ENCODE measurements at regions not wholly inside any gene's neighbourhood (a gene's known extent, or its start where the extent isn't known, plus 50 kb on each side); places are given as distances from the start of the nearest gene placed in this dataset.
"Not testable (repeated sequence)": the region's sequence is repeated elsewhere in the genome, so short reads cannot be mapped to it uniquely, and the experiment has no call there.

DNA sequence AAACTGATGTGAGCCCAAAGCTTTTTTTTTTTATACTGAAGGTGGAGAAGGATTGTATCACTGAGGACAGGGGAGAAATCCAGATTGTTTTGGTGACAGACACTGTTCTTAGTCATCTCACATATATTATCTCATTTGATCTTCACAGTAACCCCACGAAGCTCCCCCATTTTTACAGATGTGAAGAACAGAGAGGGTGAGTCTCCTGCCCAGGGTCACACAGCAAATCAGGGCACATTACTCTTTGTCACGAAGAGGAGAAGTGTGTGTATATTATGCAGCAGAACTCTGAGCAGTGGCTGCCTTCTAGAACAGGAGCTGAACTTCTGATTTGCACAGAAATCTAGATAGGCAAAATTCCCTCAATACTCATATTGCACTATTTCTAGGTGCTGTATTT lies 504.3 kb downstream of the XYLT1 start:
- peaks cover 0 to 4% (median 0%) of the 10 kb centered on the region in 3 donors for H3K36me3 Mint-ChIP-seq
- H3K27ac ChIP-seq (ENCODE audit: low read depth, low read length): no peak overlapping the region
- H3K4me1 Mint-ChIP-seq: no peaks in the 10 kb centered on the region
- H3K27ac Mint-ChIP-seq: no peak overlapping the region
- POLR2A ChIA-PET: no interaction called here
- H3K9me3 Mint-ChIP-seq: peaks cover 0 to 1% (median 0%) of the 10 kb centered on the region in 5 donors
- H3K36me3 ChIP-seq (ENCODE audit: insufficient read depth, low read length): no peaks in the 10 kb centered on the region
- H3K27me3 ChIP-seq (ENCODE audit: insufficient read depth, low read length, poor library complexity, severe bottlenecking): no peaks in the 10 kb centered on the region
- H3K4me1 ChIP-seq (ENCODE audit: insufficient read depth, low read length): no peaks in the 10 kb centered on the region
- H3K27me3 Mint-ChIP-seq: peaks cover 4 to 22% of the 10 kb centered on the region in 2 donors
- CTCF ChIA-PET: no interaction called here
- H3K4me3 Mint-ChIP-seq: no peak overlapping the region
- H3K9me3 ChIP-seq (ENCODE audit: low read length): no peaks in the 10 kb centered on the region
- no peak overlapping the region for H3K4me3 ChIP-seq (ENCODE audit: low read length)
- DNase-seq: no peak

DNA sequence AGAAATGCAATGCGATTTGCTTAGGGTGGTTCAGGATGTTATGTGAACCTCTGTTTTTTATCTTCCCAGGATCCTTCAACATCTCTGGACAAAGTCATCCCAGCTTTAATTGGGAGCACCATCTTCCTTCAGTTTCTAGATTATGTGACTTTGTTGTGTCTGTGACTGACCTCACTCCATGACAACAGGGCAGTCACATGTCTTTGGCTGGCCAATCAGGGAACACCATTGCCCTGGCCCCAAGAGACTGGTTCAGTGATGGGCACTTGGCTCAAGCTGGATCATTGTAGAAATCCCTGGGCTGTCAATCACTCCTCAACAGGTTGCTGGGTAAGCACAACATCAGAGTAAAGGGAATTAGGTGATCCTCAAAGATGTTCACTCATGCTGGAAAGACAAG lies 499.7 kb downstream of the XYLT1 start:
- Histone ChIP-seq H3K4me1 (ENCODE audit: insufficient read depth, low read length) (no peaks in the 10 kb centered on the region), H3K9me3 (ENCODE audit: low read length) (no peaks in the 10 kb centered on the region), H3K27ac (ENCODE audit: low read depth, low read length) (no peak overlapping the region), H3K4me3 (ENCODE audit: low read length) (no peak overlapping the region), H3K27me3 (ENCODE audit: insufficient read depth, low read length, poor library complexity, severe bottlenecking) (no peaks in the 10 kb centered on the region), H3K36me3 (ENCODE audit: insufficient read depth, low read length) (no peaks in the 10 kb centered on the region)
- Mint-ChIP-seq H3K4me3 (no peak overlapping the region), H3K36me3 (peaks cover 0 to 9% (median 0%) of the 10 kb centered on the region in 3 donors), H3K27ac (no peak overlapping the region), H3K9me3 (peaks cover 0 to 1% (median 0%) of the 10 kb centered on the region in 5 donors), H3K27me3 (peaks cover 1 to 16% of the 10 kb centered on the region in 2 donors), H3K4me1 (no peaks in the 10 kb centered on the region)
- ChIA-PET POLR2A (no interaction called here), CTCF (no interaction called here)
- DNase-seq: no peak

DNA sequence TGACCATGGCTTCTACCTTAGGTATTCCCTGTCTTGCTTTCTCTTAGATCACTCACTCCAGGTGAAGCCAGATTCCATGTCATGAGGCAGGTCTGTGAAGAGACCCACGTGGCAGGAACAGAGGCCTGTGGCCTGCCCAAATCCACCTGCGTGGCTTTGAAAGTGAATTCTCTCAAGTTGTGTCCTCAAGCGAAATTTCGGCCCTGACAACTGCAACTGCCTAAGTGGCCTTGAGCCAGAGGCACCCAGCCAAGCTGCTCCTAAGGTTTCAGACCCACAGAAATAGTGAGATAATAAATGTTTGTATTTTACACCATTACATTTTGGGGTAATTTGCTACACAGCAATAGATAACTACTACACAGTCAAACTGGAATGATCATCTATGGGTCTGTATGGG lies 497.9 kb downstream of the XYLT1 start:
- Mint-ChIP-seq H3K4me1 (no peaks in the 10 kb centered on the region), H3K27me3 (peaks cover 1 to 14% of the 10 kb centered on the region in 2 donors), H3K27ac (no peak overlapping the region), H3K36me3 (peaks cover 0 to 9% (median 0%) of the 10 kb centered on the region in 3 donors), H3K4me3 (no peak overlapping the region), H3K9me3 (peaks cover 0 to 1% (median 0%) of the 10 kb centered on the region in 5 donors)
- Histone ChIP-seq H3K27ac (ENCODE audit: low read depth, low read length) (no peak overlapping the region), H3K36me3 (ENCODE audit: insufficient read depth, low read length) (no peaks in the 10 kb centered on the region), H3K4me1 (ENCODE audit: insufficient read depth, low read length) (no peaks in the 10 kb centered on the region), H3K27me3 (ENCODE audit: insufficient read depth, low read length, poor library complexity, severe bottlenecking) (no peaks in the 10 kb centered on the region), H3K9me3 (ENCODE audit: low read length) (no peaks in the 10 kb centered on the region), H3K4me3 (ENCODE audit: low read length) (no peak overlapping the region)
- POLR2A ChIA-PET: no interaction called here
- CTCF ChIA-PET: no interaction called here
- DNase-seq: no peak

DNA sequence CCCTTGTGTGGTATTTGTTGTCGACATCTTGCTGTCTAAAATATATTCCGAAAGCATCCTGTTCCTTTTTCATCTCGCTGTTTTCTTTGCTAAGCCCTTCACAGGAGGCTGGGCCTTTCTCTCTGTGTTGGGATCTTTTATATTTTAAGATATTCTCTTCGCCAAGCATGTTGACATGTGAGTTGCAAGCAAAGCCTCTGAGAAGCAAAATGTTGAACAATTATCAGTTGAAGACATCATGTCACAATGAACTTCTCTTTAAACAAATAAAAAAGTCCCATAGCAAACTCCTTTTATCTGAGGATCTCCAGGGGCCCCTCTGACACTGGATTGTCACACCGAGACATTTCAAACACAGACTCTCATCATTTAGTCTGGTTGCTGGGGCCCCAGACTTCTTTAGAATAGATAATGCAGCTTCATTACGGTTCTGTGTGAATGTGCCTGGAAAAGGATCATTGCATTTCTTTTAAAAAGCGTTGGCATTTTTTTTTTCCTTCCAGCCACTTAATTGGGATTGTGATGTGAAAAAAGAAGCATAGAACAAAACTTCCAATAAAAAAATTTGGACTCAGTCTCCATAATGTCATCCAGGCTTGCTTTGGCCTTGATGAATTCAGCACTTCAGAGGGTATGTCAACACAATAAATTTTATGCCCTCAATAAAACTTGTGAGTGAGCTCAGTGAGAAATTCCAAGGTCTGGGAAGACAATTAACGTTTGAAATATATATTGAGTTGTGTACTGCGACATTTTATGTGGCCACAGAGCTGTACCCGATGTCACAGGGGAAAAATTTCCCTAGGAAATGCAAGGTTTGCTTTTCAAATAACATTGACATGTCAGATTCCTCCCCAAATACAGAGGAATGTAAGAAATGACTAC lies 496.8 kb downstream of the XYLT1 start:
- H3K9me3 Mint-ChIP-seq: peaks cover 0 to 1% (median 0%) of the 10 kb centered on the region in 5 donors
- peaks cover 1 to 11% of the 10 kb centered on the region in 2 donors for H3K27me3 Mint-ChIP-seq

DNA sequence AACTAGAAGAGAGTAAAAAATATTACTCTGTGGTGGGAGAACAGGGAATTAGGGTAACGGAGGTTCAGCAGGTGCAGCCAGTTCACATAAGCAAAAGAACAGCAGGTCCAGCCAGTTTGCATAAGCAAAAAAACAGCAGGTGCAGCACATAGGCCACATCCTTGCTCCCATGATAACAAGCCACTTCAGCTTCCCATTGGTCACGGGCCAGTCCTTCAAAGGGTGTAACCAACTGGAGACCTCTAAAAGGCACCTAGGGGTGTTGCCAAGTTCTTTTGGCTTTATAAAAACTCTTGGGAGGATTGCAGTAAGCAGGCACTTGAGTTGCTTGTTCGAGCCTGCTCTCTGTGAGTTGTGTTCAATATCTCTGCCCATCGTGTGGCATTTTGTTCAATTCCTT lies 488.1 kb downstream of the XYLT1 start:
- H3K9me3 ChIP-seq (ENCODE audit: low read length): no peaks in the 10 kb centered on the region
- Mint-ChIP-seq H3K9me3 (no peaks in the 10 kb centered on the region), H3K27ac (no peak overlapping the region), H3K36me3 (peaks cover 0 to 6% (median 0%) of the 10 kb centered on the region in 3 donors), H3K4me3 (no peak overlapping the region), H3K4me1 (peaks cover 12 to 13% (median 13%) of the 10 kb centered on the region in 3 donors), H3K27me3 (no peaks in the 10 kb centered on the region)
- no peaks in the 10 kb centered on the region for H3K36me3 ChIP-seq (ENCODE audit: insufficient read depth, low read length)
- CTCF ChIA-PET: no interaction called here
- H3K4me3 ChIP-seq (ENCODE audit: low read length): no peak overlapping the region
- no peaks in the 10 kb centered on the region for H3K27me3 ChIP-seq (ENCODE audit: insufficient read depth, low read length, poor library complexity, severe bottlenecking)
- POLR2A ChIA-PET: no interaction called here
- no peak for DNase-seq
- no peak overlapping the region for H3K27ac ChIP-seq (ENCODE audit: low read depth, low read length)
- H3K4me1 ChIP-seq (ENCODE audit: insufficient read depth, low read length): no peaks in the 10 kb centered on the region

More for the DNA sequence above, 496.8 kb downstream of the XYLT1 start:
- Histone ChIP-seq H3K4me3 (ENCODE audit: low read length) (no peak overlapping the region), H3K27me3 (ENCODE audit: insufficient read depth, low read length, poor library complexity, severe bottlenecking) (no peaks in the 10 kb centered on the region), H3K4me1 (ENCODE audit: insufficient read depth, low read length) (no peaks in the 10 kb centered on the region), H3K36me3 (ENCODE audit: insufficient read depth, low read length) (no peaks in the 10 kb centered on the region), H3K27ac (ENCODE audit: low read depth, low read length) (no peak overlapping the region), H3K9me3 (ENCODE audit: low read length) (no peaks in the 10 kb centered on the region)
- no peak overlapping the region for H3K4me3 Mint-ChIP-seq
- peaks cover 0 to 9% (median 0%) of the 10 kb centered on the region in 3 donors for H3K36me3 Mint-ChIP-seq
- H3K4me1 Mint-ChIP-seq: no peaks in the 10 kb centered on the region
- no peak overlapping the region for H3K27ac Mint-ChIP-seq
- no peak for DNase-seq
- CTCF ChIA-PET: no interaction called here
- POLR2A ChIA-PET: no interaction called here

DNA sequence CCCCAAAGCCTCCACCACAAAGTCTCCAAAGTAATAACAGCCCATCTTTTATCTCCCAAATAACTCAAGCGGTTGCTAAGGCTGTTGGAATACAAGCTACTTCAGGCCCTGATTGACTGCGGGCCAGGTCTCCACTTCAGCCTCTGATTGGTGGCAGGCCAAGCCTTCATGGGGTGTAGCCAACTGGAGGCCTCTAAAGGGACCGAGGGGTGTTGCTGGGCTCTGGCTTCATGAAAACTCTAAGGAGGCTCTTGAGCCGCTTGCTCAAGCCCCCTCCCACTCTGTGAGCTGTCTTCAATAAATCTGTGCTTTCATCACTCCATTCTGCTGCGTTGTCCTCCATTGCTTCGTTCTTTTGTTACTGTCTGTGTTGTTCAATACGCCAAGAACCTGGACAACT lies 487.2 kb downstream of the XYLT1 start:
- no peak overlapping the region for H3K4me3 ChIP-seq (ENCODE audit: low read length)
- Mint-ChIP-seq H3K27ac (no peak overlapping the region), H3K4me1 (peaks cover 12 to 13% (median 13%) of the 10 kb centered on the region in 3 donors), H3K4me3 (no peak overlapping the region), H3K9me3 (no peaks in the 10 kb centered on the region), H3K36me3 (peaks cover 0 to 6% (median 0%) of the 10 kb centered on the region in 3 donors), H3K27me3 (no peaks in the 10 kb centered on the region)
- H3K4me1 ChIP-seq (ENCODE audit: insufficient read depth, low read length): no peaks in the 10 kb centered on the region
- POLR2A ChIA-PET: no interaction called here
- DNase-seq: no peak
- no peaks in the 10 kb centered on the region for H3K27me3 ChIP-seq (ENCODE audit: insufficient read depth, low read length, poor library complexity, severe bottlenecking)
- no peaks in the 10 kb centered on the region for H3K36me3 ChIP-seq (ENCODE audit: insufficient read depth, low read length)
- H3K9me3 ChIP-seq (ENCODE audit: low read length): no peaks in the 10 kb centered on the region
- CTCF ChIA-PET: no interaction called here
- H3K27ac ChIP-seq (ENCODE audit: low read depth, low read length): no peak overlapping the region

DNA sequence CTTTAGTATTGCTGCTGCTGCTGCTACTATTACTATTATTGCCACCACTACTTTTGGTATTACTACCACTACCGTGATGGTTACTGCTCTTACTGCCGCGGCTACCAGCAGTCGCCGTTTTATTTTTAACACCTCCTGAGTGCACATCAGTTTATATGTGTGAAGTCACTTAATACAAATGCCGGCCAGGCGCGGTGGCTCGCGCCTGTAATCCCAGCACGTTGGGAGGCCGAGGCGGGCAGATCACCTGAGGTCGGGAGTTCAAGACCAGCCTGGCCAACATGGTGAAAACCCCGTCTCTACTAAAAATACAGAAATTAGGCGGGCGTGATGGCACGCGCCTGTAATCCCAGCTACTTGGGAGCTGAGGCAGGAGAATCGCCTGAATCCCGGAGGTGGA lies 486.7 kb downstream of the XYLT1 start:
- H3K4me3 ChIP-seq (ENCODE audit: low read length); H3K27me3 Mint-ChIP-seq; POLR2A ChIA-PET; H3K36me3 ChIP-seq (ENCODE audit: insufficient read depth, low read length); H3K4me1 ChIP-seq (ENCODE audit: insufficient read depth, low read length); H3K27me3 ChIP-seq (ENCODE audit: insufficient read depth, low read length, poor library complexity, severe bottlenecking); H3K9me3 ChIP-seq (ENCODE audit: low read length); H3K9me3 Mint-ChIP-seq; H3K36me3 Mint-ChIP-seq; H3K27ac ChIP-seq (ENCODE audit: low read depth, low read length); DNase-seq; CTCF ChIA-PET; H3K4me3 Mint-ChIP-seq: not testable (repeated sequence)
- peaks cover 12 to 13% (median 13%) of the 10 kb centered on the region in 3 donors for H3K4me1 Mint-ChIP-seq
- H3K27ac Mint-ChIP-seq: peak overlapping the region in 1 of 8 donors; percentile 20

DNA sequence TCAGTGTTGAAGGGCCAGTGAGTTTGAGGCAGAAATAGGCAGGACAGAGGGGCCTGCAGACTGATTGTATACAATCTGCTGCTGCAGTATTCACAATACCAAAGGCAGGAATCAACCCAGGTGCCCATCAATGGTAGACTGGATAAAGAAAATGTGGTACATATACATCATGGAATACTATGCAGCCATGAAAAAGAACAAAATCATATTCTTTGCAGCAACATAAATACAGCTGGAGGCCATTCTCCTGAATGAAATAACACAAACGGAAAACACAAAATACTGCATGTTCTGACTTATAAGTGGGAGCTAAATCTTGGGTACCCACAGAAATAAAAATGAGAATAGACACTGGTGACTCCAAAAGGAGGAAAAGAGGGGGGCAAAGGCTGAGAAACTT lies 485.1 kb downstream of the XYLT1 start:
- no peaks in the 10 kb centered on the region for H3K27me3 ChIP-seq (ENCODE audit: insufficient read depth, low read length, poor library complexity, severe bottlenecking)
- no peaks in the 10 kb centered on the region for H3K9me3 ChIP-seq (ENCODE audit: low read length)
- H3K36me3 Mint-ChIP-seq: peaks cover 0 to 6% (median 0%) of the 10 kb centered on the region in 3 donors
- POLR2A ChIA-PET: interaction anchor here (0.6 kb wide), 1 partner anchor 123 kb away, joined by 9 read pairs; no protein-coding TSS in a partner anchor
- peaks cover 12 to 13% (median 13%) of the 10 kb centered on the region in 3 donors for H3K4me1 Mint-ChIP-seq
- no peaks in the 10 kb centered on the region for H3K4me1 ChIP-seq (ENCODE audit: insufficient read depth, low read length)
- peak overlapping the region in 4 of 8 donors; percentile 17 to 87 (median 80) for H3K27ac Mint-ChIP-seq
- CTCF ChIA-PET: interaction anchor here (1.2 kb wide), 1 partner anchor 8 kb away, joined by 3 read pairs; no protein-coding TSS in a partner anchor
- H3K9me3 Mint-ChIP-seq: no peaks in the 10 kb centered on the region
- no peaks in the 10 kb centered on the region for H3K36me3 ChIP-seq (ENCODE audit: insufficient read depth, low read length)
- H3K27ac ChIP-seq (ENCODE audit: low read depth, low read length): no peak overlapping the region
- no peak overlapping the region for H3K4me3 ChIP-seq (ENCODE audit: low read length)
- no peak for DNase-seq
- H3K4me3 Mint-ChIP-seq: no peak overlapping the region
- no peaks in the 10 kb centered on the region for H3K27me3 Mint-ChIP-seq

Measured in CD8-positive, alpha-beta memory T cell (primary cell).